ENCODE measurements at regions not wholly inside any gene's neighbourhood (a gene's known extent, or its start where the extent isn't known, plus 50 kb on each side); places are given as distances from the start of the nearest gene placed in this dataset.
A peak's percentile ranks its signal among the peaks of the same experiment; 100 is the strongest.
"Not testable (repeated sequence)": the region's sequence is repeated elsewhere in the genome, so short reads cannot be mapped to it uniquely, and the experiment has no call there.

DNA sequence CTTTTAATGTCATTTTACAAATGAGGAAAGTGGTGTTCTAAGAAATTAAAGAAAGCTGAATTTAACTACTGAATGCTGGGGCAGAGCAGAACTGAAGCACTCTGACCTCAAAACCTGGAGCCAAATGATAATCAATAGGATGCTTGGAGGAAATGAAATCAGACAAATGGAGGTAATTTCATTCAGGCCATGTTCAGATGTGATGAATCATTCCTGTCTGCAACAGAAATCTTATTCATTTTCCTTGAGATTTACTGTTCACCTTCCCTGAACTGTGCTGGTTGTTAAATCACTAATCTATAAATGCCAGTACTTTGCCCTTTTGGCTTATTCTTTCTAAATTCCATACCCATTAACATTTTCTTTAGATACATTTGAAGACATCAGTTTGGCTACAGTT is 85.6 kb upstream of the SNX7 start:
- no peaks in the 10 kb centered on the region for H3K36me3 ChIP-seq (ENCODE audit: control insufficient read depth, insufficient read depth, low read length, severe bottlenecking)
- H3K27me3 ChIP-seq (replicated peaks; ENCODE audit: control insufficient read depth, insufficient read depth, low read length), result no peaks in the 10 kb centered on the region
- H3K4me3 ChIP-seq (ENCODE audit: low read length), result no peak overlapping the region
- no peak for DNase-seq (ENCODE audit: low read depth)
- no peaks in the 10 kb centered on the region for H3K4me1 ChIP-seq (ENCODE audit: control insufficient read depth, insufficient read depth, low read length)
- H3K9me3 ChIP-seq (ENCODE audit: control insufficient read depth, low read length), result no peaks in the 10 kb centered on the region
- no peak overlapping the region for H3K9ac ChIP-seq (ENCODE audit: low read length)

DNA sequence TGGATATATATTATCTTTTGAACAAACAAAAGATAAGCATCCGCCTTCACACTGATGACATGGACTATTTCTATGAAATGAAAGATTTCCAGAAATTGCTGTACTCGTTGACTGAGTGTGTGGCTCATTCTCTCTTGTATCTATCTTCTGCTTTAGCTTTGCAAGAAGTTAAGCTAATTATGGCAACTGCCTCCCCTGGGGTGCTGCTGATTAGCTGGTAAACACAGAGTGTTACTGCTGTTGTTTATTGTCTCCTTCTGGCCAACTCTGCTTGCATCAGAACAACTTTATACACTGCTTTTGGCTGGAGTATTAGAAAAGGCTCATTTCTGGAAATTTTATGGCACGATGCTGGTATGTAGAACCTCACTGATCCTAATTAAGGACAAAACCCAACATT is 95.6 kb upstream of the SNX7 start:
- Histone ChIP-seq H3K4me3 (ENCODE audit: low read length) (no peak overlapping the region), H3K4me1 (ENCODE audit: control insufficient read depth, insufficient read depth, low read length) (no peaks in the 10 kb centered on the region), H3K36me3 (ENCODE audit: control insufficient read depth, insufficient read depth, low read length, severe bottlenecking) (no peaks in the 10 kb centered on the region), H3K9ac (ENCODE audit: low read length) (no peak overlapping the region), H3K9me3 (ENCODE audit: control insufficient read depth, low read length) (peaks cover 10% of the 10 kb centered on the region), H3K27me3 (replicated peaks; ENCODE audit: control insufficient read depth, insufficient read depth, low read length) (no peaks in the 10 kb centered on the region)
- no peak for DNase-seq (ENCODE audit: low read depth)

DNA sequence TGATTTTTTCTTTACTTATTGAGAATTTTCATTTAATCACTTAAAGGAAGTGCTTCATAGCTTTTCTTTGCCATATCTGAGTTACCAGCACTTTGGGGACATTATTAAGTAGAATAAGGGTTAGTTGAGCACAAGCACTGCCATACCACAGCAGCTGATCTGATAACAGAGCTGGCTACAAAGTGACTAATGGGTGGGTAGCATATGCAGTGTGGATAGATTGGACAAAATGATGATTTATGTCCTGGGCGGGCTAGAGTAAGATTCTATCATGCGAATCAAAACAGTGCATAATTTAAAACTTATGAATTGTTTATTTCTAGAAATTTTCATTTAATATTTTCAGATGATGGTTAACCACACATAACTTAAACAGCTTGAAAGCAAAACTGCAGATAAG is 102.2 kb upstream of the SNX7 start:
- DNase-seq (ENCODE audit: low read depth), result no peak
- Histone ChIP-seq H3K4me1 (ENCODE audit: control insufficient read depth, insufficient read depth, low read length) (no peaks in the 10 kb centered on the region), H3K9me3 (ENCODE audit: control insufficient read depth, low read length) (peaks cover 10% of the 10 kb centered on the region), H3K9ac (ENCODE audit: low read length) (no peak overlapping the region), H3K27me3 (replicated peaks; ENCODE audit: control insufficient read depth, insufficient read depth, low read length) (no peaks in the 10 kb centered on the region), H3K36me3 (ENCODE audit: control insufficient read depth, insufficient read depth, low read length, severe bottlenecking) (no peaks in the 10 kb centered on the region), H3K4me3 (ENCODE audit: low read length) (no peak overlapping the region)

DNA sequence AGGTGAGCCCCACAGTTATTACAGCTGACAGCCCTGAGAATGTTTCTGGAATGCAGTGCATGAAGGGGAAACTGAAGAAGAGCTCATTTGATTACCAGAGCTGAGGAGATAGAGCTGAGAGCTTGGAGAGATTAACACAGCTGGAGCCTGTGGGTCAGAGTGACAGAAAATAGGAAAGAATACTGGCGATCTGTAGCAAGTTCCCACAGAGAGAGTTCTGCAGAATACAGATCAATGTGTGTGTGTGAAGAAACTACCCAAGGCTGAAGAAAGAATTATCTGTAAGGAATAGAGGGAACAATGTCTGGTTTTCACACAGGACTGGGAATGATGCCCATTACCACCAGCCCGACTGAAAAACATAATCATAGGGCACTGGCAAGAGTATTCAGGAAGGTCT is 103.6 kb upstream of the SNX7 start:
- H3K4me3 ChIP-seq (ENCODE audit: low read length), result no peak overlapping the region
- no peaks in the 10 kb centered on the region for H3K4me1 ChIP-seq (ENCODE audit: control insufficient read depth, insufficient read depth, low read length)

DNA sequence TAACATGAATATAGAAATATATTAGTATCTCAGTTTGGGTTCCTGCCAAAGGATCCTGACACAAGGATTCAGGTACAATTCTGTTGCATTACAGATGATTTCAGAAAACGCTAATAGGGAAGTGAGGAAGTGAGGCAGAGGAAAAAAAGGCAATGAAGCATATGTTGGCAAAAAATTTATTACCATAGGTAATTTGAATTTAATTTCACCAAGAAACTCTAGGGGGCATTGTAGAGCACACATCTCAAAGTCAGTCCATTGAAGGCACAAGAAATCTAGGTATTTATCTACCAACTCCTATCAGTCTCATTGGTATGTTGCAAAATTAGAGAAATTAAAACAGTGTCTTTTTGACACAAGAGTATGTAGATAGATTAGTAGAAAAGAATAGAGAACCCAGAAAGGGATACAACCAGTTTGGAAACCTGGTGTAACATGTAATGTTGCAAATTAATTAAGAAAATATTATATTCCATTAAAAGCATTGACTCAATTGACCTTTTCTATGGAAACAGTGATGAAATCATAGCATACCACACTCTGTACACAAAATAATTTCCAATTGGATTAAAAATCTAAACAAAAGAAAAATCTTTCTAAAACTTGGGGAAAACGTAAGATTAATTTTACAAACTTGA is 104.9 kb upstream of the SNX7 start:
- Histone ChIP-seq H3K9me3 (ENCODE audit: control insufficient read depth, low read length) (no peaks in the 10 kb centered on the region), H3K36me3 (ENCODE audit: control insufficient read depth, insufficient read depth, low read length, severe bottlenecking) (no peaks in the 10 kb centered on the region), H3K27me3 (replicated peaks; ENCODE audit: control insufficient read depth, insufficient read depth, low read length) (no peaks in the 10 kb centered on the region), H3K4me1 (ENCODE audit: control insufficient read depth, insufficient read depth, low read length) (no peaks in the 10 kb centered on the region), H3K9ac (ENCODE audit: low read length) (no peak overlapping the region), H3K4me3 (ENCODE audit: low read length) (no peak overlapping the region)
- peak; percentile 32 for DNase-seq (ENCODE audit: low read depth)

More for the DNA sequence above, 103.6 kb upstream of the SNX7 start:
- H3K9ac ChIP-seq (ENCODE audit: low read length), result no peak overlapping the region
- no peak for DNase-seq (ENCODE audit: low read depth)
- H3K27me3 ChIP-seq (replicated peaks; ENCODE audit: control insufficient read depth, insufficient read depth, low read length), result no peaks in the 10 kb centered on the region
- peaks cover 9% of the 10 kb centered on the region for H3K9me3 ChIP-seq (ENCODE audit: control insufficient read depth, low read length)
- H3K36me3 ChIP-seq (ENCODE audit: control insufficient read depth, insufficient read depth, low read length, severe bottlenecking), result no peaks in the 10 kb centered on the region

DNA sequence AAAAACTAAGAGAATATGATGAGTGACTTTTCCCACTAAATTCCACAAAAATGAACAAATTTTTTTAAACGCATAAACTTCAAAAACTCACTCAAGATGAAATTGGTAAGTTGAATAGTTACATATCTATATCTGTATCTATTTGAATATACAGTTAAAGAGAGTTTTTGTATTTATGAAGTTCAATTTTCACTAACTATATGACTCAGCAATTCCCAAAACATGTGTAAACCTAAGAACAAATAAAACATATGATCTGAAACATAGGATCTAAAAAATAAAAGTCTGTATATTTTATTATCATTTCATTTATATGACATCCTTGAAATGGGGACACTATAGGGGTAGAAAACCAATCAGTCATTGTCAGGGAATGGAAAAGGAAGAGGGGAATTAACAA is 105.7 kb upstream of the SNX7 start:
- Histone ChIP-seq H3K4me1 (ENCODE audit: control insufficient read depth, insufficient read depth, low read length) (no peaks in the 10 kb centered on the region), H3K4me3 (ENCODE audit: low read length) (no peak overlapping the region), H3K27me3 (replicated peaks; ENCODE audit: control insufficient read depth, insufficient read depth, low read length) (no peaks in the 10 kb centered on the region), H3K36me3 (ENCODE audit: control insufficient read depth, insufficient read depth, low read length, severe bottlenecking) (no peaks in the 10 kb centered on the region), H3K9ac (ENCODE audit: low read length) (no peak overlapping the region), H3K9me3 (ENCODE audit: control insufficient read depth, low read length) (no peaks in the 10 kb centered on the region)
- DNase-seq (ENCODE audit: low read depth), result no peak

DNA sequence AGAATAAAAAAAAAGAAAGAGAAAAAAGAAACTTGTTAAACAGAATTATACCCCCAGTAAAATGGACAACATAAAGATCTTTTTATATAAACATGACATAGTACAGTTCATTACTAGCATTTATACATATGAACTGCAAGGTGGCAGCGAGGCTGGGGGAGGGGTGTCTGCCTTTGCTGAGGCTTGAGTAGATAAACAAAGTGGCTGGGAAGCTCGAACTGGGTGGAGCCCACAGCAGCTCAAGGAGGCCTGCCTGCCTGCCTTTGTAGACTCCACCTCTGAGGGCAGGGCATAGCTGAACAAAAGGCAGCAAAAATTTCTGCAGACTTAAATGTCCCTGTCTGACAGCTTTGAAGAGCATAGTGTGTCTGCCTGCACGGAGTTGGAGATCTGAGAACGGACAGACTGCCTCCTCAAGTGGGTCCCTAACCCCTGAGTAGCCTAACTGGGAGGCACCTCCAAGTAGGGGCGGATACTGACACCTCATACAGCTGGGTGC is 108.9 kb upstream of the SNX7 start:
- H3K36me3 ChIP-seq (ENCODE audit: control insufficient read depth, insufficient read depth, low read length, severe bottlenecking); DNase-seq (ENCODE audit: low read depth); H3K27me3 ChIP-seq (replicated peaks; ENCODE audit: control insufficient read depth, insufficient read depth, low read length); H3K9ac ChIP-seq (ENCODE audit: low read length); H3K4me3 ChIP-seq (ENCODE audit: low read length); H3K4me1 ChIP-seq (ENCODE audit: control insufficient read depth, insufficient read depth, low read length); H3K9me3 ChIP-seq (ENCODE audit: control insufficient read depth, low read length): not testable (repeated sequence)

DNA sequence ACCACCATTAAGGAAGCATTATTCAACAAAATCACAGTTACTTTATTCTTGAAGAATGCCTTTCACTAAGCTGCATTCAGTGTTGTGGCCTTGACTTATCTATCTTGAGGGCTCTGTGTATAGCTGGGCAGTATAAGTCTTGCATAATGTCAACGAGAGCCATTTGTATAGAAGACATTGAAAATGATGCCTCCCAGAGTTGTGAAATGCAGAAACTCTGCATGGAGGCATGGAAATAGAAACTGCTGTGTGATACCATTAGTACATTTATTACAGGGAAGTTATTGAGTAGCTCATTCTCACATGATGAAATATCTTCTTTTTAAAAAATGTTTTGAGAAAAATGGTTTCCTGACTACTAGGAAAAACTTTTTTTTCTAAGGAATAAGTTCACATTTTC is 111.4 kb upstream of the SNX7 start:
- Histone ChIP-seq H3K4me1 (ENCODE audit: control insufficient read depth, insufficient read depth, low read length) (no peaks in the 10 kb centered on the region), H3K4me3 (ENCODE audit: low read length) (no peak overlapping the region), H3K9ac (ENCODE audit: low read length) (no peak overlapping the region), H3K9me3 (ENCODE audit: control insufficient read depth, low read length) (no peaks in the 10 kb centered on the region), H3K36me3 (ENCODE audit: control insufficient read depth, insufficient read depth, low read length, severe bottlenecking) (no peaks in the 10 kb centered on the region), H3K27me3 (replicated peaks; ENCODE audit: control insufficient read depth, insufficient read depth, low read length) (no peaks in the 10 kb centered on the region)
- DNase-seq (ENCODE audit: low read depth), result no peak

DNA sequence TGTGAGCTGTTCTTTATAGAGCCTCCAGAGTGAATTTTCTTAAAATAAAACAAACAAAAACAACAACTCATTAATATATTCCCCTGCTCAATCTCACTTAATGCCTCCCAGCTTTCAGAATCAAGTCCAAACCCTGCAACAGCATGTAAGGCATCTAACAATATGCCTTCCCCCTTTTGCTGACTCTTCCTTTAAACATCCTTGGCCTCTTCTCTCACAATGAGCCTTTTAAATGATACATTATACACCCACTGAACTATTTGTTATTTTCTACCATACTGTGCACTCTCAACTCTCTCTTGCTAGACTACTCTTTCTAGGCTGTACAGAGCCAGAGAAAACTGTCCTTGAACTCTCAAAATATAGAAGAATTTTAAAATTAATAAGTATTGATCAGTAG is 115.2 kb upstream of the SNX7 start:
- Histone ChIP-seq H3K9me3 (ENCODE audit: control insufficient read depth, low read length) (no peaks in the 10 kb centered on the region), H3K36me3 (ENCODE audit: control insufficient read depth, insufficient read depth, low read length, severe bottlenecking) (no peaks in the 10 kb centered on the region), H3K27me3 (replicated peaks; ENCODE audit: control insufficient read depth, insufficient read depth, low read length) (no peaks in the 10 kb centered on the region), H3K4me1 (ENCODE audit: control insufficient read depth, insufficient read depth, low read length) (no peaks in the 10 kb centered on the region), H3K4me3 (ENCODE audit: low read length) (no peak overlapping the region), H3K9ac (ENCODE audit: low read length) (no peak overlapping the region)
- peak; percentile 43 for DNase-seq (ENCODE audit: low read depth)

DNA sequence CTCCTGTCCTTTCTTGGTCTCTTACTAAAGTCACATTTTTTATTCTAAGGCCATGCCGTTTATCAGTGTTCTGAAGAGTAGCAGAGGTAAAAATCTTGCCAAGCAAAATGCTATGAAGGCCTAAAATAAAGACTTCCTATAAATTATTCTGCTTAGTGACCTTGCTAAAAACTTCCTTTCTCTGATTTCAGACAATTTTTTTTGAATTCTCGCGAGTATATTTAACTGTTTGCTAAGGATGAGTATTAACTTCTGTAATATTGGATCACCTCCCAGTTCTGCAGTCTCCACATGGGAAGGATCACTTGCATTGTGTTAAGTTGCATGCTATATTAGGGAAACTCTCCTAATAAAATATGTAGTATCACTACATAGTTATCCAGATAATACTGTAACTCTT is 123.4 kb upstream of the SNX7 start:
- Histone ChIP-seq H3K4me1 (ENCODE audit: control insufficient read depth, insufficient read depth, low read length) (no peaks in the 10 kb centered on the region), H3K27me3 (replicated peaks; ENCODE audit: control insufficient read depth, insufficient read depth, low read length) (no peaks in the 10 kb centered on the region), H3K36me3 (ENCODE audit: control insufficient read depth, insufficient read depth, low read length, severe bottlenecking) (no peaks in the 10 kb centered on the region), H3K9ac (ENCODE audit: low read length) (no peak overlapping the region), H3K4me3 (ENCODE audit: low read length) (no peak overlapping the region), H3K9me3 (ENCODE audit: control insufficient read depth, low read length) (no peaks in the 10 kb centered on the region)
- DNase-seq (ENCODE audit: low read depth), result no peak

DNA sequence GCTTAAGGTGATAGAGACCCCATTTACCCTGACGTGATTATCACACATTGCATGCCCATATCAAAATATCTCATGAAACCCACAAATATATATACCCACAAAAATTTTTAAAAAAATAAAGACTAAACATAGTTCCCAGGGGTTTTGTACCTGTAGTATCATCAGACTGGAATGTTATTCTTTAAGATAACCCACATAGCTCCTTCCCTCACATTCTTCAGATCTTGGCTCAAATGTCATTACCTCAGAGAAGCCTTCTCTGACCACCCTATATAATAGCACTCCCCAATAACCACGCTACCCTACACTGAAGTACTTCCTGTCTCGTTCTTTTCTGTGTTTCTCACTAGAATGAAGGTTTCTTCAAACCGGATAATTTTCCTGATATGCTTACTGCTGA is 138.3 kb upstream of the SNX7 start:
- Histone ChIP-seq H3K4me1 (ENCODE audit: control insufficient read depth, insufficient read depth, low read length) (no peaks in the 10 kb centered on the region), H3K4me3 (ENCODE audit: low read length) (no peak overlapping the region), H3K27me3 (replicated peaks; ENCODE audit: control insufficient read depth, insufficient read depth, low read length) (no peaks in the 10 kb centered on the region), H3K9me3 (ENCODE audit: control insufficient read depth, low read length) (peaks cover 23% of the 10 kb centered on the region), H3K36me3 (ENCODE audit: control insufficient read depth, insufficient read depth, low read length, severe bottlenecking) (no peaks in the 10 kb centered on the region), H3K9ac (ENCODE audit: low read length) (no peak overlapping the region)
- no peak for DNase-seq (ENCODE audit: low read depth)

DNA sequence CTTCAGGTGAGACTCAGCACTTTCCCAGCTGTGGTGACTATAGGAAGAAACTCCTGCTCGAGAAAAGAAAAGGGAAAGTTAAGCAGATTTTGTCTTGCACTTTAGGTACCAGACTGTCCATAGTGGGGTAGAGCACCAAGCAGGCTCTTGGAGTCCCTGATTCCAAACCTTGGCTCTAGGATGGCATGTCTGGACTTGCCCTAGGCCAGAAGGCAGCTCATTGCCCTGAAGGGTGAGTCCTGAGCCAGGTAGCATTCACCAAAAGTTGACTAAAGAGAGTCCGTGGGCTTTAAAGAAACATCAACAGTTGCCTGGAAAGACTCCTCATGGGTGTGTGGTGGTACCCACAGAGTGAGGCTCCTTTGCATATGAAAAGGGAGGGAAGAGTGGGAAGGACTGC is 145.2 kb upstream of the SNX7 start:
- H3K27me3 ChIP-seq (replicated peaks; ENCODE audit: control insufficient read depth, insufficient read depth, low read length), result no peaks in the 10 kb centered on the region
- H3K9ac ChIP-seq (ENCODE audit: low read length), result no peak overlapping the region
- H3K9me3 ChIP-seq (ENCODE audit: control insufficient read depth, low read length), result peaks cover 3% of the 10 kb centered on the region
- no peaks in the 10 kb centered on the region for H3K4me1 ChIP-seq (ENCODE audit: control insufficient read depth, insufficient read depth, low read length)
- DNase-seq (ENCODE audit: low read depth), result no peak
- no peak overlapping the region for H3K4me3 ChIP-seq (ENCODE audit: low read length)
- H3K36me3 ChIP-seq (ENCODE audit: control insufficient read depth, insufficient read depth, low read length, severe bottlenecking), result no peaks in the 10 kb centered on the region
